ENCODE measurements at regions not wholly inside any gene's neighbourhood (a gene's known extent, or its start where the extent isn't known, plus 50 kb on each side); places are given as distances from the start of the nearest gene placed in this dataset.

DNA sequence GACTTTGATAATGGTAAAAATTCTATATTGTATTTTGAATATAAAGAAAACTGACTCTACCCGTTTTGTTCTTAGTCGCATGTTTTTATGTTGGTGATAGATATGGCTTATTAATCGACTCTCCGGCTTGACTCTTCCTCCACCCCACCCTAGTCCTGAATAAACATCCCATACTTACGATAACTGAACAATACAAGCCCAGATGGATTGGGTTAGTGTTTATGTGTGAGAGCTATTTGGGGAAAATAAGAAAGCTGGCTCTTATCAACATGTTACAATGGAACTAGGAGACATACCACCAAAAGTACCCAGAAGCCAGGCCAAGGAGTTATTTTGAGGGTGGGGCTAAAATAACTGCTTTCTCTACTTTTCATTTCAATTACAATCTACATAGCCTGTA, 796.3 kb downstream of the DIAPH3 start:
- H3K4me1 Mint-ChIP-seq: no peaks in the 10 kb centered on the region
- no peak for ATAC-seq
- H3K9me3 Mint-ChIP-seq: peaks cover 0 to 4% of the 10 kb centered on the region in 2 donors
- no peaks in the 10 kb centered on the region for H3K36me3 ChIP-seq (ENCODE audit: control insufficient read depth, insufficient read depth, low read length)
- no peaks in the 10 kb centered on the region for H3K4me1 ChIP-seq (ENCODE audit: control insufficient read depth, insufficient read depth, low read length)
- no CpG with 5 or more reads among the region's 5 CpGs for WGBS (ENCODE audit: insufficient coverage)
- no peak overlapping the region for H3K27ac ChIP-seq (ENCODE audit: low read length)
- H3K4me3 ChIP-seq (ENCODE audit: low read length): no peak overlapping the region
- intact Hi-C loops (cut with micrococcal nuclease): no loop called here
- H3K27me3 ChIP-seq (ENCODE audit: control insufficient read depth, insufficient read depth, low read length): no peaks in the 10 kb centered on the region
- DNase-seq: no peak
- TF ChIP-seq, protein P1, sequence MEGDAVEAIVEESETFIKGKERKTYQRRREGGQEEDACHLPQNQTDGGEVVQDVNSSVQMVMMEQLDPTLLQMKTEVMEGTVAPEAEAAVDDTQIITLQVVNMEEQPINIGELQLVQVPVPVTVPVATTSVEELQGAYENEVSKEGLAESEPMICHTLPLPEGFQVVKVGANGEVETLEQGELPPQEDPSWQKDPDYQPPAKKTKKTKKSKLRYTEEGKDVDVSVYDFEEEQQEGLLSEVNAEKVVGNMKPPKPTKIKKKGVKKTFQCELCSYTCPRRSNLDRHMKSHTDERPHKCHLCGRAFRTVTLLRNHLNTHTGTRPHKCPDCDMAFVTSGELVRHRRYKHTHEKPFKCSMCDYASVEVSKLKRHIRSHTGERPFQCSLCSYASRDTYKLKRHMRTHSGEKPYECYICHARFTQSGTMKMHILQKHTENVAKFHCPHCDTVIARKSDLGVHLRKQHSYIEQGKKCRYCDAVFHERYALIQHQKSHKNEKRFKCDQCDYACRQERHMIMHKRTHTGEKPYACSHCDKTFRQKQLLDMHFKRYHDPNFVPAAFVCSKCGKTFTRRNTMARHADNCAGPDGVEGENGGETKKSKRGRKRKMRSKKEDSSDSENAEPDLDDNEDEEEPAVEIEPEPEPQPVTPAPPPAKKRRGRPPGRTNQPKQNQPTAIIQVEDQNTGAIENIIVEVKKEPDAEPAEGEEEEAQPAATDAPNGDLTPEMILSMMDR (IDR thresholded peaks at IDR 0.05): no peak
- H3K36me3 Mint-ChIP-seq: no peaks in the 10 kb centered on the region
- H3K9me3 ChIP-seq (ENCODE audit: control insufficient read depth, insufficient read depth, low read length): no peaks in the 10 kb centered on the region
- H3K4me3 Mint-ChIP-seq: no peak overlapping the region
- no peak overlapping the region for H3K27ac Mint-ChIP-seq
- H3K27me3 Mint-ChIP-seq (ENCODE audit: low read depth in 2 of 2): peaks cover 0 to 8% of the 10 kb centered on the region in 2 donors

DNA sequence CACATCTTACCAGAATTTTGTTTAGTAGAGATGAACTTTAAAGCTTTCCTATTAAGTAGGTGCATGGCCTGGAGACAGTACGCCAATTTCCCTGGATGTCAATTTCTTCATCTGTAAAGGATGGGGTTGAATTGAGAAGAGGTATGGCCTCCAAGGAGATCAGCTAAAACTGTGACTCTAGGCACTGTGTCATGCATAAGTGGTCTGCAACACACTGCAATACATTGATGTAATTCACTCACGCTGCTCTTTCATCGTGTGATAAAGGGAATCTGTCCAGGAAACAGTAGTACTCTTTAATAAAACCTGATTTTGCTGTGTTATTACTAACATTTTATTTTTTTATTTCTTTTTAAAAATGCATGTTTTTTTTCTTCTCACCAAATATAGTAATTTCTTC, 795.8 kb downstream of the DIAPH3 start:
- H3K4me1 Mint-ChIP-seq: no peaks in the 10 kb centered on the region
- TF ChIP-seq, protein P1 (IDR thresholded peaks at IDR 0.05): no peak

DNA sequence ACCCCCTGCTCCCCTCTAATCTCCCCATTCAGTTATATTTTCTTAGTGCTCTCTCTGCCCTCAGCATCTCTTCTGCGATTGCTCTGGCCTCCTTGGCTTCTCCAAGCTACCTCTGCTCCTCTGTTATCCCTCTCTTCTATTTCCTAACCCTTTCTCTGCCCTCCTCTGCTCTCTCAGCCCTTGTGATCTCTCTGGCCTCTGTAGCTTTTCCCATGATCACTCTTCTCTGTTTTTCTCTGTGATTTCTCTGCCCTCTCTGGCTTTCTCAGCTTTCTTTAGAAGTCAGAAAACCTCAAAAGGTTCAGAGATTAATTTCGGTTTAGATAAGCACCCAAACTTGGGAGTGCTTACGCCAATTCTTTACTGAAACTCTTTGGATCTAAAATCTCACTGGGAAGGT, 795.0 kb downstream of the DIAPH3 start:
- Histone ChIP-seq H3K27ac (ENCODE audit: low read length) (no peak overlapping the region), H3K4me3 (ENCODE audit: low read length) (no peak overlapping the region), H3K9me3 (ENCODE audit: control insufficient read depth, insufficient read depth, low read length) (no peaks in the 10 kb centered on the region), H3K27me3 (ENCODE audit: control insufficient read depth, insufficient read depth, low read length) (no peaks in the 10 kb centered on the region), H3K4me1 (ENCODE audit: control insufficient read depth, insufficient read depth, low read length) (no peaks in the 10 kb centered on the region), H3K36me3 (ENCODE audit: control insufficient read depth, insufficient read depth, low read length) (no peaks in the 10 kb centered on the region)
- H3K27ac Mint-ChIP-seq: no peak overlapping the region
- peaks cover 0 to 4% of the 10 kb centered on the region in 2 donors for H3K9me3 Mint-ChIP-seq
- H3K4me1 Mint-ChIP-seq: no peaks in the 10 kb centered on the region
- peaks cover 0 to 8% of the 10 kb centered on the region in 2 donors for H3K27me3 Mint-ChIP-seq (ENCODE audit: low read depth in 2 of 2)
- 79% methylated on average over 3 of the region's 3 CpGs for WGBS (ENCODE audit: insufficient coverage)
- no peak overlapping the region for H3K4me3 Mint-ChIP-seq
- H3K36me3 Mint-ChIP-seq: no peaks in the 10 kb centered on the region
- TF ChIP-seq, protein P1 (IDR thresholded peaks at IDR 0.05): no peak
- DNase-seq (no peak), ATAC-seq (no peak)
- intact Hi-C loops (cut with micrococcal nuclease): no loop called here

More for the DNA sequence above, 795.8 kb downstream of the DIAPH3 start:
- H3K36me3 Mint-ChIP-seq: no peaks in the 10 kb centered on the region
- Histone ChIP-seq H3K4me3 (ENCODE audit: low read length) (no peak overlapping the region), H3K36me3 (ENCODE audit: control insufficient read depth, insufficient read depth, low read length) (no peaks in the 10 kb centered on the region), H3K27me3 (ENCODE audit: control insufficient read depth, insufficient read depth, low read length) (no peaks in the 10 kb centered on the region), H3K9me3 (ENCODE audit: control insufficient read depth, insufficient read depth, low read length) (no peaks in the 10 kb centered on the region), H3K27ac (ENCODE audit: low read length) (no peak overlapping the region), H3K4me1 (ENCODE audit: control insufficient read depth, insufficient read depth, low read length) (no peaks in the 10 kb centered on the region)
- H3K27ac Mint-ChIP-seq: no peak overlapping the region
- ATAC-seq: no peak
- H3K27me3 Mint-ChIP-seq (ENCODE audit: low read depth in 2 of 2): peaks cover 0 to 8% of the 10 kb centered on the region in 2 donors
- no peak for DNase-seq
- intact Hi-C loops (cut with micrococcal nuclease): no loop called here
- H3K9me3 Mint-ChIP-seq: peaks cover 0 to 4% of the 10 kb centered on the region in 2 donors
- WGBS (ENCODE audit: insufficient coverage): 100% methylated on average over 3 of the region's 3 CpGs
- H3K4me3 Mint-ChIP-seq: no peak overlapping the region

DNA sequence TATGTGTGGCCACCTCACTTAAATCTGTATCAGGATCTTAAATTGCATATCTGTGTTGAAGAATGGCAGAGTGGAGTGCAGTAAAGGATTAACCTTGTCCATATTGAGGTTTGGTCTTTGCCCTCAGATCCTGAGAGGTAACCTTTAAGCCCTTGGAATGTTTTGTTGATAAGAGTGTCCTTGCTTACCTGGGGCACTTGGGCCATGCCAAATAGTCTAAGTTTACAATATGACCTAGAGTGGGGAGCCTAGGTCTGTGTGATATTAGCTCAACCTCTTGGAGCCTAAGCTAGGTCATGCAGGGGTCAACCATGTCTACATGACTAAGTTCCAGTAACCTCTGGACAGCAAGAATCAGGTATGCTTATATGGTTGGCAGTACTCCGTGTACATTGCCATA, 792.5 kb downstream of the DIAPH3 start:
- TF ChIP-seq, protein P1 (IDR thresholded peaks at IDR 0.05): no peak
- ATAC-seq (no peak), DNase-seq (no peak)
- H3K36me3 Mint-ChIP-seq: no peaks in the 10 kb centered on the region
- H3K4me3 ChIP-seq (ENCODE audit: low read length): no peak overlapping the region
- intact Hi-C loops (cut with micrococcal nuclease): no loop called here
- H3K36me3 ChIP-seq (ENCODE audit: control insufficient read depth, insufficient read depth, low read length): no peaks in the 10 kb centered on the region
- no peaks in the 10 kb centered on the region for H3K27me3 ChIP-seq (ENCODE audit: control insufficient read depth, insufficient read depth, low read length)
- no peak overlapping the region for H3K27ac ChIP-seq (ENCODE audit: low read length)
- peaks cover 0 to 13% of the 10 kb centered on the region in 2 donors for H3K27me3 Mint-ChIP-seq (ENCODE audit: low read depth in 2 of 2)
- H3K4me1 ChIP-seq (ENCODE audit: control insufficient read depth, insufficient read depth, low read length): no peaks in the 10 kb centered on the region
- WGBS (ENCODE audit: insufficient coverage): no CpG with 5 or more reads among the region's 1 CpG
- H3K9me3 Mint-ChIP-seq: peaks cover 0 to 4% of the 10 kb centered on the region in 2 donors
- H3K9me3 ChIP-seq (ENCODE audit: control insufficient read depth, insufficient read depth, low read length): no peaks in the 10 kb centered on the region
- H3K4me1 Mint-ChIP-seq: no peaks in the 10 kb centered on the region
- H3K27ac Mint-ChIP-seq: no peak overlapping the region
- no peak overlapping the region for H3K4me3 Mint-ChIP-seq
